ENCODE measurements at regions not wholly inside any gene's neighbourhood (a gene's known extent, or its start where the extent isn't known, plus 50 kb on each side); places are given as distances from the start of the nearest gene placed in this dataset.
"Not testable (repeated sequence)": the region's sequence is repeated elsewhere in the genome, so short reads cannot be mapped to it uniquely, and the experiment has no call there.

GRCh38 chr14:106714446-106715428 is 1188.4 kb downstream of the TMEM121 start:
- H3K9ac ChIP-seq (ENCODE audit: low read length); H3K4me3 ChIP-seq (ENCODE audit: low read depth, low read length); H3K27ac ChIP-seq (ENCODE audit: low read depth, low read length); H3K4me1 ChIP-seq (ENCODE audit: control insufficient read depth, insufficient read depth, low read length); H3K27me3 ChIP-seq (ENCODE audit: control insufficient read depth, insufficient read depth, low read length); H3K36me3 ChIP-seq (ENCODE audit: control insufficient read depth, insufficient read depth, low read length): not testable (repeated sequence)
- peaks cover 15% of the 10 kb centered on the region; the same call in 1 of the 2 replicates for H3K9me3 ChIP-seq (ENCODE audit: control insufficient read depth, insufficient read depth, low read depth, low read length)

- not testable (repeated sequence) for H3K27me3 ChIP-seq (ENCODE audit: control insufficient read depth, insufficient read depth, low read length); H3K36me3 ChIP-seq (ENCODE audit: control insufficient read depth, insufficient read depth, low read length); H3K27ac ChIP-seq (ENCODE audit: low read depth, low read length); H3K9ac ChIP-seq (ENCODE audit: low read length); H3K4me3 ChIP-seq (ENCODE audit: low read depth, low read length); H3K4me1 ChIP-seq (ENCODE audit: control insufficient read depth, insufficient read depth, low read length)
- H3K9me3 ChIP-seq (ENCODE audit: control insufficient read depth, insufficient read depth, low read depth, low read length), result peaks cover 10% of the 10 kb centered on the region; the same call in 1 of the 2 replicates
These were observed 1191.2 kb downstream of the TMEM121 start for GRCh38 chr14:106717544-106717943.

- H3K9me3 ChIP-seq (ENCODE audit: control insufficient read depth, insufficient read depth, low read depth, low read length); H3K4me3 ChIP-seq (ENCODE audit: low read depth, low read length); H3K4me1 ChIP-seq (ENCODE audit: control insufficient read depth, insufficient read depth, low read length); H3K9ac ChIP-seq (ENCODE audit: low read length); H3K36me3 ChIP-seq (ENCODE audit: control insufficient read depth, insufficient read depth, low read length); H3K27ac ChIP-seq (ENCODE audit: low read depth, low read length); H3K27me3 ChIP-seq (ENCODE audit: control insufficient read depth, insufficient read depth, low read length): not testable (repeated sequence)
These were observed 1193.5 kb downstream of the TMEM121 start for GRCh38 chr14:106719880-106720279.

- not testable (repeated sequence) for H3K9ac ChIP-seq (ENCODE audit: low read length); H3K27me3 ChIP-seq (ENCODE audit: control insufficient read depth, insufficient read depth, low read length); H3K27ac ChIP-seq (ENCODE audit: low read depth, low read length); H3K36me3 ChIP-seq (ENCODE audit: control insufficient read depth, insufficient read depth, low read length); H3K4me3 ChIP-seq (ENCODE audit: low read depth, low read length); H3K4me1 ChIP-seq (ENCODE audit: control insufficient read depth, insufficient read depth, low read length); H3K9me3 ChIP-seq (ENCODE audit: control insufficient read depth, insufficient read depth, low read depth, low read length)
These were observed 1195.5 kb downstream of the TMEM121 start for GRCh38 chr14:106721926-106722325.

GRCh38 chr14:106722813-106723687 is 1196.7 kb downstream of the TMEM121 start:
- H3K4me1 ChIP-seq (ENCODE audit: control insufficient read depth, insufficient read depth, low read length); H3K27ac ChIP-seq (ENCODE audit: low read depth, low read length); H3K27me3 ChIP-seq (ENCODE audit: control insufficient read depth, insufficient read depth, low read length); H3K9me3 ChIP-seq (ENCODE audit: control insufficient read depth, insufficient read depth, low read depth, low read length); H3K4me3 ChIP-seq (ENCODE audit: low read depth, low read length); H3K9ac ChIP-seq (ENCODE audit: low read length); H3K36me3 ChIP-seq (ENCODE audit: control insufficient read depth, insufficient read depth, low read length): not testable (repeated sequence)

- H3K27me3 ChIP-seq (ENCODE audit: control insufficient read depth, insufficient read depth, low read length); H3K9ac ChIP-seq (ENCODE audit: low read length); H3K4me3 ChIP-seq (ENCODE audit: low read depth, low read length); H3K9me3 ChIP-seq (ENCODE audit: control insufficient read depth, insufficient read depth, low read depth, low read length); H3K4me1 ChIP-seq (ENCODE audit: control insufficient read depth, insufficient read depth, low read length); H3K27ac ChIP-seq (ENCODE audit: low read depth, low read length); H3K36me3 ChIP-seq (ENCODE audit: control insufficient read depth, insufficient read depth, low read length): not testable (repeated sequence)
These were observed 1201.6 kb downstream of the TMEM121 start for GRCh38 chr14:106727962-106728361.

- no peaks in the 10 kb centered on the region for H3K27me3 ChIP-seq (ENCODE audit: control insufficient read depth, insufficient read depth, low read length)
- no peaks in the 10 kb centered on the region for H3K4me1 ChIP-seq (ENCODE audit: control insufficient read depth, insufficient read depth, low read length)
- no peaks in the 10 kb centered on the region for H3K9me3 ChIP-seq (ENCODE audit: control insufficient read depth, insufficient read depth, low read depth, low read length)
- no peak overlapping the region for H3K4me3 ChIP-seq (ENCODE audit: low read depth, low read length)
- H3K36me3 ChIP-seq (ENCODE audit: control insufficient read depth, insufficient read depth, low read length), result no peaks in the 10 kb centered on the region
- H3K27ac ChIP-seq (ENCODE audit: low read depth, low read length), result no peak overlapping the region
- H3K9ac ChIP-seq (ENCODE audit: low read length), result no peak overlapping the region
These were observed 1202.2 kb downstream of the TMEM121 start for GRCh38 chr14:106728611-106729010.

- Histone ChIP-seq H3K4me1 (ENCODE audit: control insufficient read depth, insufficient read depth, low read length) (no peaks in the 10 kb centered on the region), H3K4me3 (ENCODE audit: low read depth, low read length) (no peak overlapping the region), H3K9ac (ENCODE audit: low read length) (no peak overlapping the region), H3K9me3 (ENCODE audit: control insufficient read depth, insufficient read depth, low read depth, low read length) (no peaks in the 10 kb centered on the region), H3K27me3 (ENCODE audit: control insufficient read depth, insufficient read depth, low read length) (no peaks in the 10 kb centered on the region), H3K27ac (ENCODE audit: low read depth, low read length) (no peak overlapping the region), H3K36me3 (ENCODE audit: control insufficient read depth, insufficient read depth, low read length) (no peaks in the 10 kb centered on the region)
These were observed 1203.2 kb downstream of the TMEM121 start for GRCh38 chr14:106729551-106729950.

GRCh38 chr14:106733771-106734170 is 1207.4 kb downstream of the TMEM121 start:
- no peak overlapping the region for H3K4me3 ChIP-seq (ENCODE audit: low read depth, low read length)
- H3K9ac ChIP-seq (ENCODE audit: low read length), result no peak overlapping the region
- H3K9me3 ChIP-seq (ENCODE audit: control insufficient read depth, insufficient read depth, low read depth, low read length), result no peaks in the 10 kb centered on the region
- no peaks in the 10 kb centered on the region for H3K36me3 ChIP-seq (ENCODE audit: control insufficient read depth, insufficient read depth, low read length)
- H3K27me3 ChIP-seq (ENCODE audit: control insufficient read depth, insufficient read depth, low read length), result no peaks in the 10 kb centered on the region
- no peak overlapping the region for H3K27ac ChIP-seq (ENCODE audit: low read depth, low read length)
- H3K4me1 ChIP-seq (ENCODE audit: control insufficient read depth, insufficient read depth, low read length), result no peaks in the 10 kb centered on the region

GRCh38 chr14:106737021-106737420 is 1210.6 kb downstream of the TMEM121 start:
- no peak overlapping the region for H3K9ac ChIP-seq (ENCODE audit: low read length)
- no peaks in the 10 kb centered on the region for H3K27me3 ChIP-seq (ENCODE audit: control insufficient read depth, insufficient read depth, low read length)
- H3K4me3 ChIP-seq (ENCODE audit: low read depth, low read length), result no peak overlapping the region

GRCh38 chr14:106738075-106738474 is 1211.7 kb downstream of the TMEM121 start:
- Histone ChIP-seq H3K36me3 (ENCODE audit: control insufficient read depth, insufficient read depth, low read length) (no peaks in the 10 kb centered on the region), H3K4me1 (ENCODE audit: control insufficient read depth, insufficient read depth, low read length) (no peaks in the 10 kb centered on the region), H3K9me3 (ENCODE audit: control insufficient read depth, insufficient read depth, low read depth, low read length) (no peaks in the 10 kb centered on the region), H3K4me3 (ENCODE audit: low read depth, low read length) (no peak overlapping the region), H3K27ac (ENCODE audit: low read depth, low read length) (no peak overlapping the region), H3K9ac (ENCODE audit: low read length) (no peak overlapping the region), H3K27me3 (ENCODE audit: control insufficient read depth, insufficient read depth, low read length) (no peaks in the 10 kb centered on the region)

More at GRCh38 chr14:106737021-106737420, 1210.6 kb downstream of the TMEM121 start:
- Histone ChIP-seq H3K4me1 (ENCODE audit: control insufficient read depth, insufficient read depth, low read length) (no peaks in the 10 kb centered on the region), H3K36me3 (ENCODE audit: control insufficient read depth, insufficient read depth, low read length) (no peaks in the 10 kb centered on the region), H3K27ac (ENCODE audit: low read depth, low read length) (no peak overlapping the region), H3K9me3 (ENCODE audit: control insufficient read depth, insufficient read depth, low read depth, low read length) (no peaks in the 10 kb centered on the region)

Measured in HUES6 (cell line).